HUES6 (cell line): ENCODE measurements at regions not wholly inside any gene's neighbourhood (a gene's known extent, or its start where the extent isn't known, plus 50 kb on each side); places are given as distances from the start of the nearest gene placed in this dataset.

Experiments used
- H3K27ac ChIP-seq: 2 replicates; pipeline ENCODE4 v1.7.0; 2013; ENCODE audit warnings: low read depth, mild to moderate bottlenecking, low read length, inconsistent platforms
- H3K27me3 ChIP-seq: 2 replicates; pipeline ENCODE4 v1.6.1; 2013; ENCODE audit warnings: low read length; ENCODE audit not compliant: control insufficient read depth, insufficient read depth
- H3K36me3 ChIP-seq: 2 replicates; pipeline ENCODE4 v1.6.1; 2013; ENCODE audit warnings: low read length; ENCODE audit not compliant: control insufficient read depth, insufficient read depth
- H3K4me1 ChIP-seq: 2 replicates; pipeline ENCODE4 v1.6.1; 2013; ENCODE audit warnings: low read length; ENCODE audit not compliant: control insufficient read depth, insufficient read depth
- H3K4me3 ChIP-seq: 2 replicates; pipeline ENCODE4 v1.5.1; 2013; ENCODE audit warnings: low read depth, low read length
- H3K9ac ChIP-seq: one replicate; pipeline ENCODE4 v1.6.1; 2013; ENCODE audit warnings: mild to moderate bottlenecking, low read length
- H3K9me3 ChIP-seq: 2 replicates; pipeline ENCODE4 v1.6.1; 2013; ENCODE audit warnings: low read depth, low read length; ENCODE audit not compliant: control insufficient read depth, insufficient read depth

- no peaks in the 10 kb centered on the region for H3K9me3 ChIP-seq
- no peaks in the 10 kb centered on the region for H3K36me3 ChIP-seq
- H3K4me3 ChIP-seq: no peak overlapping the region
- no peaks in the 10 kb centered on the region for H3K4me1 ChIP-seq
- no peaks in the 10 kb centered on the region for H3K27me3 ChIP-seq
- H3K27ac ChIP-seq: no peak overlapping the region
- H3K9ac ChIP-seq: no peak overlapping the region
Measured at GRCh38 chr5:61933787-61934626, 372.0 kb upstream of the KIF2A start.

- no peaks in the 10 kb centered on the region for H3K36me3 ChIP-seq
- H3K9ac ChIP-seq: no peak overlapping the region
- H3K4me3 ChIP-seq: no peak overlapping the region
- no peaks in the 10 kb centered on the region for H3K9me3 ChIP-seq
- no peak overlapping the region for H3K27ac ChIP-seq
- no peaks in the 10 kb centered on the region for H3K4me1 ChIP-seq
- H3K27me3 ChIP-seq: no peaks in the 10 kb centered on the region
Measured at GRCh38 chr5:61941637-61942036, 364.4 kb upstream of the KIF2A start.

- no peaks in the 10 kb centered on the region for H3K4me1 ChIP-seq
- H3K27ac ChIP-seq: no peak overlapping the region
- H3K36me3 ChIP-seq: no peaks in the 10 kb centered on the region
- no peaks in the 10 kb centered on the region for H3K9me3 ChIP-seq
- no peak overlapping the region for H3K9ac ChIP-seq
- H3K4me3 ChIP-seq: no peak overlapping the region
- no peaks in the 10 kb centered on the region for H3K27me3 ChIP-seq
Measured at GRCh38 chr5:61942462-61943049, 363.4 kb upstream of the KIF2A start.

- Histone ChIP-seq H3K36me3 (no peaks in the 10 kb centered on the region), H3K9me3 (no peaks in the 10 kb centered on the region), H3K4me3 (no peak overlapping the region), H3K9ac (no peak overlapping the region), H3K4me1 (no peaks in the 10 kb centered on the region), H3K27ac (no peak overlapping the region), H3K27me3 (no peaks in the 10 kb centered on the region)
Measured at GRCh38 chr5:61943713-61944112, 362.3 kb upstream of the KIF2A start.

GRCh38 chr5:61948151-61948550, 357.9 kb upstream of the KIF2A start:
- Histone ChIP-seq H3K9me3 (no peaks in the 10 kb centered on the region), H3K27ac (no peak overlapping the region), H3K9ac (no peak overlapping the region), H3K27me3 (no peaks in the 10 kb centered on the region), H3K4me3 (no peak overlapping the region), H3K4me1 (no peaks in the 10 kb centered on the region), H3K36me3 (no peaks in the 10 kb centered on the region)

GRCh38 chr5:61949054-61949678, 356.8 kb upstream of the KIF2A start:
- no peak overlapping the region for H3K27ac ChIP-seq
- no peaks in the 10 kb centered on the region for H3K36me3 ChIP-seq
- no peaks in the 10 kb centered on the region for H3K27me3 ChIP-seq
- no peak overlapping the region for H3K4me3 ChIP-seq
- no peak overlapping the region for H3K9ac ChIP-seq
- H3K9me3 ChIP-seq: no peaks in the 10 kb centered on the region
- H3K4me1 ChIP-seq: peaks cover 6% of the 10 kb centered on the region; the same call in 1 of the 2 replicates

GRCh38 chr5:61949679-61950435, 356.1 kb upstream of the KIF2A start:
- no peaks in the 10 kb centered on the region for H3K36me3 ChIP-seq
- H3K9me3 ChIP-seq: no peaks in the 10 kb centered on the region
- no peak overlapping the region for H3K4me3 ChIP-seq
- H3K27me3 ChIP-seq: no peaks in the 10 kb centered on the region
- peaks cover 12% of the 10 kb centered on the region; the same call in 1 of the 2 replicates for H3K4me1 ChIP-seq
- no peak overlapping the region for H3K9ac ChIP-seq
- H3K27ac ChIP-seq: no peak overlapping the region

- no peaks in the 10 kb centered on the region for H3K9me3 ChIP-seq
- no peaks in the 10 kb centered on the region for H3K36me3 ChIP-seq
- no peaks in the 10 kb centered on the region for H3K27me3 ChIP-seq
- no peak overlapping the region for H3K9ac ChIP-seq
- H3K4me3 ChIP-seq: no peak overlapping the region
- H3K4me1 ChIP-seq: peaks cover 12% of the 10 kb centered on the region; the same call in 1 of the 2 replicates
- no peak overlapping the region for H3K27ac ChIP-seq
Measured at GRCh38 chr5:61951295-61951694, 354.7 kb upstream of the KIF2A start.

GRCh38 chr5:61953913-61954312, 352.1 kb upstream of the KIF2A start:
- Histone ChIP-seq H3K9me3 (no peaks in the 10 kb centered on the region), H3K9ac (no peak overlapping the region), H3K4me3 (no peak overlapping the region), H3K36me3 (no peaks in the 10 kb centered on the region), H3K27me3 (no peaks in the 10 kb centered on the region), H3K4me1 (peaks cover 12% of the 10 kb centered on the region; the same call in 1 of the 2 replicates), H3K27ac (no peak overlapping the region)

GRCh38 chr5:61964201-61964600, 341.8 kb upstream of the KIF2A start:
- Histone ChIP-seq H3K27ac (no peak overlapping the region), H3K4me3 (no peak overlapping the region), H3K9ac (no peak overlapping the region), H3K4me1 (peaks cover 14% of the 10 kb centered on the region), H3K27me3 (no peaks in the 10 kb centered on the region), H3K36me3 (no peaks in the 10 kb centered on the region), H3K9me3 (no peaks in the 10 kb centered on the region)
